ENCODE measurements at regions not wholly inside any gene's neighbourhood (a gene's known extent, or its start where the extent isn't known, plus 50 kb on each side); places are given as distances from the start of the nearest gene placed in this dataset.

DNA sequence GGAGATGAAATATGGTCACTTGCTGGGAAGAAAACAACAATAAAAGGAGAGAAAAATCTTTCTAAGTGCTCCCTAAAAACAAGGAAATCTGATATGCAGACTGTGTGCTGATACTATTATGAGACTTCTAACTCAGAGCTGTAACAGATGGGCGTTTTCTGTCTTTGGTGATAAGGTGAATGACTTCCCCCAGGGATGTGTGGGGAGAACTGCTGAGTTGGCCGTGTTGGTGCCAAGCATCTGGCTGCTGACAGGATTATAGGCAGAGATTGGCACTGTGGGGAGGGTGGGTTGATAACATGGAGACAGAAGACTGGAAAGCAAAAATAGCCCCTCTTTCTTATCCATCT, 438.5 kb upstream of the PLXNA2 start:
- no peak for TF ChIP-seq CTCF (IDR thresholded peaks at IDR 0.05)
- no peak for TF ChIP-seq POLR2A (IDR thresholded peaks at IDR 0.05)
- no peak for TF ChIP-seq EP300 (IDR thresholded peaks at IDR 0.05)
